ENCODE measurements at regions not wholly inside any gene's neighbourhood (a gene's known extent, or its start where the extent isn't known, plus 50 kb on each side); places are given as distances from the start of the nearest gene placed in this dataset.

DNA sequence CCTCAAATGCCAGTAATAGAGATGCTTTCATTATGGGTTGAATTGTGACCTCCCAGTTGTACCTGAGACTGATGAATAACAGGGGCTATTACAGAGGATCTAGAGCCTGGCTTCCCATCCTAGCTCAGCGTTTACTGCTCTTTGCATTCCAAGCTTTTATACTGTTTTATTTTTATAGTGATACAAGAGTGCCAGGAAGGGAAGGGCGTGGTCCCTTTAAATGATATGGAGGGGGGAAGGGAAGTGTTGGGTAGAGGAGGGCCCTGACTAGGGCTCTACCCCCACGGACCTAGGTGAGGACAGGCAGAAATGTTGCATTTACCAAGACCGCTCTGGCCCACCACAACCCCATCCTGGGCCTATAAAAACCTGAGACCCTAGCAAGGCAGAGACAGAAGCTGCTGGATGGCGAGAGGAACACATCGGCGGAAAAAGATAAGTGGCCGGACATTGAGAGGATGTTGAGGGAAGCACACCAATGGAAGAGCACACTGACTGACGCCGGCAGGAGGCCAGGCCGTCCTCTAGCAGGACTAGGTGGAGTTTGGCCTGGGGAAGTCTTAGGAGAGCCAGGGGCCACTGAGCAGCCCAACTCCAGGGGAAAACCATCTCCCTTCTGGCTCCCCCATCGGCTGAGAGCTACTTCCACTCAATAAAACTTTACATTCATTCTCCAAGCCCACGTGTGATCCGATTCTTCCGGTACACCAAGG is 1025.9 kb downstream of the TTLL7 start:
- TF ChIP-seq, protein P1, sequence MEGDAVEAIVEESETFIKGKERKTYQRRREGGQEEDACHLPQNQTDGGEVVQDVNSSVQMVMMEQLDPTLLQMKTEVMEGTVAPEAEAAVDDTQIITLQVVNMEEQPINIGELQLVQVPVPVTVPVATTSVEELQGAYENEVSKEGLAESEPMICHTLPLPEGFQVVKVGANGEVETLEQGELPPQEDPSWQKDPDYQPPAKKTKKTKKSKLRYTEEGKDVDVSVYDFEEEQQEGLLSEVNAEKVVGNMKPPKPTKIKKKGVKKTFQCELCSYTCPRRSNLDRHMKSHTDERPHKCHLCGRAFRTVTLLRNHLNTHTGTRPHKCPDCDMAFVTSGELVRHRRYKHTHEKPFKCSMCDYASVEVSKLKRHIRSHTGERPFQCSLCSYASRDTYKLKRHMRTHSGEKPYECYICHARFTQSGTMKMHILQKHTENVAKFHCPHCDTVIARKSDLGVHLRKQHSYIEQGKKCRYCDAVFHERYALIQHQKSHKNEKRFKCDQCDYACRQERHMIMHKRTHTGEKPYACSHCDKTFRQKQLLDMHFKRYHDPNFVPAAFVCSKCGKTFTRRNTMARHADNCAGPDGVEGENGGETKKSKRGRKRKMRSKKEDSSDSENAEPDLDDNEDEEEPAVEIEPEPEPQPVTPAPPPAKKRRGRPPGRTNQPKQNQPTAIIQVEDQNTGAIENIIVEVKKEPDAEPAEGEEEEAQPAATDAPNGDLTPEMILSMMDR (IDR thresholded peaks at IDR 0.05; ENCODE audit: low read length) = no peak
- no peak for TF ChIP-seq EZH2 (IDR thresholded peaks at IDR 0.05; ENCODE audit: borderline replicate concordance, low read length)
